Upper lobe of right lung (tissue), 1 donor: ENCODE measurements at regions not wholly inside any gene's neighbourhood (a gene's known extent, or its start where the extent isn't known, plus 50 kb on each side); places are given as distances from the start of the nearest gene placed in this dataset.

Source experiments
- ATAC-seq: fragments of 200-7000 bp; cut with Tn5 transposase; one replicate; pipeline ENCODE4 v1.9.1; 2020; ENCODE audit warnings: mild to moderate bottlenecking, moderate library complexity
- DNase-seq: peaks from one replicate; pipeline ENCODE4 v3.0.0-alpha.2; 2020
- H3K27ac ChIP-seq: fragments of 200-600 bp; one replicate; pipeline ENCODE4 v1.8.0; 2022
- H3K27me3 ChIP-seq: fragments of 200-600 bp; one replicate; pipeline ENCODE4 v1.8.0; 2022; ENCODE audit warnings: mild to moderate bottlenecking
- H3K36me3 ChIP-seq: fragments of 200-600 bp; one replicate; pipeline ENCODE4 v1.8.0; 2022
- H3K4me1 ChIP-seq: fragments of 200-600 bp; one replicate; pipeline ENCODE4 v1.8.0; 2022
- H3K4me3 ChIP-seq: fragments of 200-600 bp; one replicate; pipeline ENCODE4 v1.8.0; 2022; ENCODE audit warnings: mild to moderate bottlenecking
- H3K9me3 ChIP-seq: fragments of 200-600 bp; one replicate; pipeline ENCODE4 v1.8.0; 2022
- CTCF ChIP-seq: fragments of 200-600 bp; IDR thresholded peaks from one replicate; pipeline ENCODE4 v1.8.0; 2022; ENCODE audit warnings: antibody characterized with exemption
- intact Hi-C: fragments of 100-400 bp; cut with DNase I; formaldehyde crosslinking; loops from one replicate; pipeline ENCODE4 v1.11.0; 2022
- donor health status: DM: no; HTN: yes; CAD: no; lungs with severe emphysema.

GRCh38 chr21:27823652-27824201 is 856.8 kb upstream of the ADAMTS5 start:
- ATAC-seq: no peak
- Histone ChIP-seq H3K4me1 (no peaks in the 10 kb centered on the region), H3K36me3 (no peaks in the 10 kb centered on the region), H3K4me3 (no peak overlapping the region), H3K27ac (no peak overlapping the region), H3K27me3 (no peaks in the 10 kb centered on the region), H3K9me3 (no peaks in the 10 kb centered on the region)
- intact Hi-C loops: no loop called here
- no peak for DNase-seq
- no peak for TF ChIP-seq CTCF

- intact Hi-C loops: no loop called here
- Histone ChIP-seq H3K36me3 (no peaks in the 10 kb centered on the region), H3K9me3 (no peaks in the 10 kb centered on the region), H3K27me3 (no peaks in the 10 kb centered on the region), H3K4me1 (no peaks in the 10 kb centered on the region), H3K4me3 (no peak overlapping the region), H3K27ac (no peak overlapping the region)
- ATAC-seq: no peak
- DNase-seq: no peak
- TF ChIP-seq CTCF: no peak
Measured at GRCh38 chr21:27820342-27820741, 853.5 kb upstream of the ADAMTS5 start.

- Histone ChIP-seq H3K36me3 (no peaks in the 10 kb centered on the region), H3K27me3 (no peaks in the 10 kb centered on the region), H3K9me3 (no peaks in the 10 kb centered on the region), H3K4me3 (no peak overlapping the region), H3K4me1 (no peaks in the 10 kb centered on the region), H3K27ac (peak overlapping the region; percentile 73)
- no peak for TF ChIP-seq CTCF
- intact Hi-C loops: no loop called here
- ATAC-seq: peak; percentile 72
- no peak for DNase-seq
Measured at GRCh38 chr21:27819299-27819698, 852.4 kb upstream of the ADAMTS5 start.

- peak; percentile 92 for ATAC-seq
- H3K36me3 ChIP-seq: no peaks in the 10 kb centered on the region
- no peak for TF ChIP-seq CTCF
Measured at GRCh38 chr21:27818847-27819246, 852.0 kb upstream of the ADAMTS5 start.

GRCh38 chr21:27817902-27818623 is 851.2 kb upstream of the ADAMTS5 start:
- DNase-seq (no peak), ATAC-seq (no peak)
- Histone ChIP-seq H3K9me3 (no peaks in the 10 kb centered on the region), H3K27me3 (no peaks in the 10 kb centered on the region), H3K36me3 (no peaks in the 10 kb centered on the region), H3K4me3 (no peak overlapping the region), H3K27ac (peak overlapping the region; percentile 73), H3K4me1 (no peaks in the 10 kb centered on the region)
- TF ChIP-seq CTCF: no peak
- intact Hi-C loops: no loop called here

More at GRCh38 chr21:27818847-27819246, 852.0 kb upstream of the ADAMTS5 start:
- no peak for DNase-seq
- Histone ChIP-seq H3K27me3 (no peaks in the 10 kb centered on the region), H3K27ac (peak overlapping the region; percentile 73), H3K4me3 (no peak overlapping the region), H3K4me1 (no peaks in the 10 kb centered on the region), H3K9me3 (no peaks in the 10 kb centered on the region)
- intact Hi-C loops: no loop called here
